ENCODE measurements at regions not wholly inside any gene's neighbourhood (a gene's known extent, or its start where the extent isn't known, plus 50 kb on each side); places are given as distances from the start of the nearest gene placed in this dataset.
"Not testable (repeated sequence)": the region's sequence is repeated elsewhere in the genome, so short reads cannot be mapped to it uniquely, and the experiment has no call there.

- DNase-seq (no peak), ATAC-seq (no peak)
- no peak for TF ChIP-seq CTCF (IDR thresholded peaks at IDR 0.05)
- Mint-ChIP-seq H3K27me3 (no peaks in the 10 kb centered on the region), H3K4me3 (no peak overlapping the region), H3K9me3 (peaks cover 10% of the 10 kb centered on the region), H3K27ac (no peak overlapping the region), H3K4me1 (ENCODE audit: low read depth) (no peaks in the 10 kb centered on the region), H3K36me3 (ENCODE audit: low read depth) (no peaks in the 10 kb centered on the region)
- ChIA-PET POLR2A (no interaction called here), CTCF (no interaction called here)
- intact Hi-C loops (cut with micrococcal nuclease) = no loop called here
Observed at GRCh38 chr14:25699981-25700380, 650.0 kb upstream of the STXBP6 start.

GRCh38 chr14:25698111-25698510 is 648.2 kb upstream of the STXBP6 start:
- peaks cover 7% of the 10 kb centered on the region for H3K9me3 Mint-ChIP-seq
- no peaks in the 10 kb centered on the region for H3K36me3 Mint-ChIP-seq (ENCODE audit: low read depth)
- no peak overlapping the region for H3K4me3 Mint-ChIP-seq
- no peaks in the 10 kb centered on the region for H3K27me3 Mint-ChIP-seq
- H3K27ac Mint-ChIP-seq = no peak overlapping the region
- ChIA-PET CTCF (no interaction called here), POLR2A (no interaction called here)
- intact Hi-C loops (cut with micrococcal nuclease) = no loop called here
- TF ChIP-seq CTCF (IDR thresholded peaks at IDR 0.05) = no peak
- H3K4me1 Mint-ChIP-seq (ENCODE audit: low read depth) = no peaks in the 10 kb centered on the region
- DNase-seq (no peak), ATAC-seq (no peak)

GRCh38 chr14:25696176-25696575 is 646.2 kb upstream of the STXBP6 start:
- peaks cover 9% of the 10 kb centered on the region for H3K9me3 Mint-ChIP-seq
- no peak overlapping the region for H3K4me3 Mint-ChIP-seq
- H3K4me1 Mint-ChIP-seq (ENCODE audit: low read depth) = no peaks in the 10 kb centered on the region
- POLR2A ChIA-PET = no interaction called here
- DNase-seq (no peak), ATAC-seq (no peak)
- no peak for TF ChIP-seq CTCF (IDR thresholded peaks at IDR 0.05)
- CTCF ChIA-PET = no interaction called here
- H3K27ac Mint-ChIP-seq = no peak overlapping the region
- intact Hi-C loops (cut with micrococcal nuclease) = no loop called here
- H3K36me3 Mint-ChIP-seq (ENCODE audit: low read depth) = no peaks in the 10 kb centered on the region
- H3K27me3 Mint-ChIP-seq = no peaks in the 10 kb centered on the region

GRCh38 chr14:25685004-25685403 is 635.1 kb upstream of the STXBP6 start:
- DNase-seq (no peak), ATAC-seq (no peak)
- Mint-ChIP-seq H3K36me3 (ENCODE audit: low read depth) (no peaks in the 10 kb centered on the region), H3K4me1 (ENCODE audit: low read depth) (no peaks in the 10 kb centered on the region), H3K27ac (no peak overlapping the region), H3K4me3 (no peak overlapping the region), H3K9me3 (peaks cover 6% of the 10 kb centered on the region), H3K27me3 (no peaks in the 10 kb centered on the region)
- TF ChIP-seq CTCF (IDR thresholded peaks at IDR 0.05) = no peak
- POLR2A ChIA-PET = no interaction called here
- intact Hi-C loops (cut with micrococcal nuclease) = no loop called here
- CTCF ChIA-PET = no interaction called here

- no peaks in the 10 kb centered on the region for H3K36me3 Mint-ChIP-seq (ENCODE audit: low read depth)
- H3K9me3 Mint-ChIP-seq = peaks cover 8% of the 10 kb centered on the region
- ChIA-PET POLR2A (no interaction called here), CTCF (no interaction called here)
- no peak for ATAC-seq
- H3K4me1 Mint-ChIP-seq (ENCODE audit: low read depth) = no peaks in the 10 kb centered on the region
- no peak overlapping the region for H3K27ac Mint-ChIP-seq
- intact Hi-C loops (cut with micrococcal nuclease) = no loop called here
- DNase-seq = no peak
- H3K27me3 Mint-ChIP-seq = no peaks in the 10 kb centered on the region
- no peak overlapping the region for H3K4me3 Mint-ChIP-seq
- TF ChIP-seq CTCF (IDR thresholded peaks at IDR 0.05) = no peak
Observed at GRCh38 chr14:25680934-25681333, 631.0 kb upstream of the STXBP6 start.

- intact Hi-C loops (cut with micrococcal nuclease); CTCF ChIA-PET; DNase-seq; H3K27me3 Mint-ChIP-seq; H3K9me3 Mint-ChIP-seq; POLR2A ChIA-PET; H3K4me3 Mint-ChIP-seq; H3K36me3 Mint-ChIP-seq (ENCODE audit: low read depth); H3K4me1 Mint-ChIP-seq (ENCODE audit: low read depth); H3K27ac Mint-ChIP-seq; ATAC-seq: not testable (repeated sequence)
Observed at GRCh38 chr14:25680511-25680910, 630.6 kb upstream of the STXBP6 start.
